HG03064 (cell line): ENCODE measurements at regions not wholly inside any gene's neighbourhood (a gene's known extent, or its start where the extent isn't known, plus 50 kb on each side); places are given as distances from the start of the nearest gene placed in this dataset.

ENCODE experiments used
- ATAC-seq: cut with Tn5 transposase; IDR thresholded peaks from one replicate; pipeline ENCODE4 v1.9.1; 2021; ENCODE audit warnings: low read depth; ENCODE audit not compliant: unreplicated experiment

- ATAC-seq = no peak
These were observed 777.5 kb downstream of the ADGRL2 start for GRCh38 chr1:82578086-82578726.

GRCh38 chr1:82567348-82567747 lies 766.6 kb downstream of the ADGRL2 start:
- ATAC-seq = no peak

- no peak for ATAC-seq
These were observed 764.8 kb downstream of the ADGRL2 start for GRCh38 chr1:82565546-82565945.

- ATAC-seq = no peak
These were observed 764.4 kb downstream of the ADGRL2 start for GRCh38 chr1:82565146-82565545.

- ATAC-seq = no peak
These were observed 763.6 kb downstream of the ADGRL2 start for GRCh38 chr1:82564333-82564732.

- no peak for ATAC-seq
These were observed 761.7 kb downstream of the ADGRL2 start for GRCh38 chr1:82562448-82562847.

GRCh38 chr1:82560566-82560965 lies 759.8 kb downstream of the ADGRL2 start:
- ATAC-seq = no peak

- no peak for ATAC-seq
These were observed 754.8 kb downstream of the ADGRL2 start for GRCh38 chr1:82555501-82555900.

- ATAC-seq = no peak
These were observed 749.1 kb downstream of the ADGRL2 start for GRCh38 chr1:82549841-82550240.

- ATAC-seq = no peak
These were observed 742.0 kb downstream of the ADGRL2 start for GRCh38 chr1:82542766-82543165.

- no peak for ATAC-seq
These were observed 741.4 kb downstream of the ADGRL2 start for GRCh38 chr1:82542141-82542540.

- ATAC-seq = no peak
These were observed 739.3 kb downstream of the ADGRL2 start for GRCh38 chr1:82540006-82540405.

GRCh38 chr1:82538876-82539275 lies 738.1 kb downstream of the ADGRL2 start:
- ATAC-seq = no peak

GRCh38 chr1:82534996-82535395 lies 734.3 kb downstream of the ADGRL2 start:
- ATAC-seq = no peak

- no peak for ATAC-seq
These were observed 724.6 kb downstream of the ADGRL2 start for GRCh38 chr1:82525378-82525777.

GRCh38 chr1:82520611-82521010 lies 719.9 kb downstream of the ADGRL2 start:
- no peak for ATAC-seq

GRCh38 chr1:82517586-82517985 lies 716.9 kb downstream of the ADGRL2 start:
- ATAC-seq = no peak

GRCh38 chr1:82515650-82516049 lies 714.9 kb downstream of the ADGRL2 start:
- ATAC-seq = no peak

GRCh38 chr1:82511441-82511840 lies 710.7 kb downstream of the ADGRL2 start:
- no peak for ATAC-seq

GRCh38 chr1:82510431-82510830 lies 709.7 kb downstream of the ADGRL2 start:
- no peak for ATAC-seq

GRCh38 chr1:82507011-82507410 lies 706.3 kb downstream of the ADGRL2 start:
- no peak for ATAC-seq

- ATAC-seq = no peak
These were observed 703.1 kb downstream of the ADGRL2 start for GRCh38 chr1:82503822-82504221.

GRCh38 chr1:82499022-82499421 lies 698.3 kb downstream of the ADGRL2 start:
- ATAC-seq = no peak
